HG03280 (cell line): ENCODE measurements at regions not wholly inside any gene's neighbourhood (a gene's known extent, or its start where the extent isn't known, plus 50 kb on each side); places are given as distances from the start of the nearest gene placed in this dataset.

Experiments used
- ATAC-seq: cut with Tn5 transposase; IDR thresholded peaks from one replicate; pipeline ENCODE4 v1.9.1; 2021; ENCODE audit warnings: mild to moderate bottlenecking, moderate library complexity; ENCODE audit not compliant: unreplicated experiment

- ATAC-seq = no peak
Measured at GRCh38 chr20:16124491-16124890, 448.8 kb downstream of the KIF16B start.

GRCh38 chr20:16123623-16124022, 449.6 kb downstream of the KIF16B start:
- ATAC-seq = no peak

- no peak for ATAC-seq
Measured at GRCh38 chr20:16119909-16120308, 453.3 kb downstream of the KIF16B start.

DNA sequence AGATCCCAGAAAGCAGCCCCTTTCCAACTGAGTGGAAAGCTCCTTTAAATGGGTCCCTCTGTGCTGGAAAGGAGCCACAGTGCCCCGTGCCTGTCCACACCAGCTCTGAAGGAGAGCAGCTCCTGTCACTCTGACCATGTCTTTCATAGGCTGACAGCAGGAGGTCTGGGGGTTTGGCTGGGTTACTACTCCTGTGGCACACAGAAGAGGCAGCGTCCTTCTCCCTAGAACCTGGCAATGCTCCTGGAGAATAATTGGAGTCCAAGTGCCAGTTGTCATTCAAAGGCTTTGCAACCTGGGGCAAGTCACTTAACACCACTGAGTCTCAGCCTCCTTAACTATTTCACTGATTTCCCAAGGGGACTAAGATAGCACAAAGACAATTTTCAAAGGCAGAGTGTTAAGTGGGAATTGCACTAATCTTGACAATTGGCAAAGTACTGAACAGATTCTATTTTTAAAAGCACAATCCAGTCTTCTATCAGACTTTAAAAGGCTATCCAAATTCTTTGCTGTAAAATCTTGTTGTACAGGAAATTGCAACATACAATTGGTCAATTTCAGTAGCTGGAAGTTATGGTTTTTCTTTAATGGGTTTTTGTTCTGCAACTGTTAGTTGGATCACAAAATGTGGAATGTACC, 457.2 kb downstream of the KIF16B start:
- ATAC-seq = no peak

DNA sequence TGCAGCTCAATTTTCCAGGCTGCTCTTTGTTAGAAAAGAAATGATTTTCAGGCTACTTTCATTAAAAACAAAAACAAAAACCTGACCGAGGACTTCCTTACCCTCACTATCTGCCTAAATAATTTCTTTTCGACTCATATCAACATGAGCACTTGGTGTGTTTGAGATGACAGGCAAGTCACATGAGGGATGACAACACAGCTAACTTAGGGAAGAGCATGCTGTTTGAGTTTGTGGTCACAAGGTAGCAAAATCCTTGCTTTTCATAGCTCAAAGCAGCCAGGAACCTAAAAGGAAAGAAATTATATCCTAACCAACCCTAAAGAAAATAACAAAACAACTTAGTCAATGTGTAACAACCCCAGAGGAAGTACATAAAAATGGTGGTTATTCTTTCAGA, 459.5 kb downstream of the KIF16B start:
- no peak for ATAC-seq

- no peak for ATAC-seq
Measured at GRCh38 chr20:16111852-16112412, 461.3 kb downstream of the KIF16B start.

DNA sequence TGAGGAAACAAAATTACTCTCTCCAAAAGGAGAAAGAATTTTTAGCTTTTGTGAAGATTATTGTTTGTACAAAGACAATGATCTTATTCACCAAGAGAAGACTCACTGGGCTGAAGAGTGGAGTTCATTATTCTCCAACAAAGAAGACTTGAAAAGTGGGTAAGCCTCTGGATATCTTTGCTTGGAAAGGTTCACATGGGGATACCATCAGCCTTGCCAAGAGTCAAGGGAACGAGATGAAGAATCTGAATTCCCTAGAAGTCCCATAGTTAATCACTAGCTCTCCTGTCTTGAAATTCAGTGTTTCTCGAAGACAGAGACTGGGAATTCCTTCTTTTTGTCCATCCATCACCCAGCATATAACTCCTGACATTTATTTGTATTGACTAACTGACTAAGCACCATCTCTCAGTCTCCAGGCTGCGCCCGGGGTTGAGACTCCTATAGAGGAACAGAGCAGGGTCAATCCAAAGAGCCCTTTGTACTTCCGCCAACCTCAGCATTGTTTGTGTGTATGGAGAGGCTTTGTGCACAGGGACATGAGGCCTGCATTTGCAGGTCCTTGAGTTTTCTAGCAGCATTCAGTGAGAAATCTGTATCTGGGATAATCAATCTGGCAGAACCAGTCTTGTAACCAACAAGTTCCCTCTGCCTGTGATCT, 461.9 kb downstream of the KIF16B start:
- ATAC-seq = no peak

DNA sequence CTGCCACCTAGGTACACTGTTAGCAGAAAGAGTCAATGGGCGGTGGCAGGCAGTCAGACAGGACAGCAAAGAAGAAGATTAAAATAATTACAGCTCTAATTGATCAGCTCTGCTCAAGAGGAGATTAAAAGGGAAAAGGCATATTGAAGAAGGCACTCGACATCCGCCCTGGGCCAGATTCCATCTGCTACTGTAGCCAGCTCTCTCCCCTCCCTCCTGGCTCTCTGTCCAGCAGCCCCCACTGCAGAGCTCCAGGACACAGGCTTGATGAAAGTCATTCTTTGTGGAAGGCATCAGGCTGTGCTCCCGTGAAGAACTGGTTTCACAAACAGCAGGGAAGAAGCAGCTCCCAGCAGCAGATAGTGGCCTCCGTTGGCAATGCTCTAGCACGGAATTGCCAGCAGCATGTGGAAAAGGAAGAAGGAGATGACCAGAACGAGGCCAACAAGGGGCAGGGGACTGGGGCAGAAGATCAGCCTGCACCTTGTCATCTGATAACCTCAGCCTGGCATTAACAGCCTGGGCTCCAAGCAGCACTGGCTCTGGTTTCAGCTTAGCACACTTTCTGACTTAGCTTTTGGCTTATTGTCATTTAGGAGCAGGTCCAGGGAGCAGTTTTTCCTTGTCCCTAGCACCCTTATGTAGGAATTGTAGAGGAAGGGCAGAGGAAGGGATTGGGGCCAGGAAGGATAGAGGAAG, 465.9 kb downstream of the KIF16B start:
- no peak for ATAC-seq

- no peak for ATAC-seq
Measured at GRCh38 chr20:16106191-16106849, 466.9 kb downstream of the KIF16B start.

DNA sequence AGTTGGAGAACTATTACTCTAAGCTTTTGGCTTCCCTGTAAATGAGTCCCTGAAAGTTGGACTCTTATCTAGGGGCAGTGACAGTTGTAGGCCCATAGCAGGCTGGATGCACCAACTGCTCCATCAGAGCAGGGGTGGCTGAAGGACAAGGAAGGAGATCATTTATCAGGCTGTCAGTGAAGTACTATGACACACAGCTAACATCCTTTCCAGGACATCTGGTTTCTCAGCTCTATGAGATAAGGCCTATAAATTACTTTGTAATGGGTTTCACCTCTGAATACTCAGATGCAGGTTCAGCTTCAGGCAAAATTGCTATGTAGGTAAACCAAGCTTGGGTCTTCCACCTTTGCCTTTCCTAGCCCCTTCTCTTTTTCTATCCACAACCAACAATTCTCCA, 468.5 kb downstream of the KIF16B start:
- ATAC-seq = no peak
